ENCODE measurements at regions not wholly inside any gene's neighbourhood (a gene's known extent, or its start where the extent isn't known, plus 50 kb on each side); places are given as distances from the start of the nearest gene placed in this dataset.

- TF ChIP-seq CTCF (IDR thresholded peaks at IDR 0.05): peak in 2 of 3 donors; percentile 67 to 73
- TF ChIP-seq POLR2A (IDR thresholded peaks at IDR 0.05): no peak
Measured at GRCh38 chr15:98177966-98178592, 217.6 kb downstream of the ARRDC4 start.
